ENCODE measurements at regions not wholly inside any gene's neighbourhood (a gene's known extent, or its start where the extent isn't known, plus 50 kb on each side); places are given as distances from the start of the nearest gene placed in this dataset.

- no peak for TF ChIP-seq MTA3 (IDR thresholded peaks at IDR 0.05; ENCODE audit: borderline replicate concordance)
- no peak for TF ChIP-seq NR1H2 (CRISPR knock-in tag; IDR thresholded peaks at IDR 0.05)
- TF ChIP-seq MAFK (IDR thresholded peaks at IDR 0.05; ENCODE audit: low read length) = no peak
- no peak for TF ChIP-seq NCOR1 (IDR thresholded peaks at IDR 0.05)
- TF ChIP-seq SMC3 (conservative IDR thresholded peaks at IDR 0.05; ENCODE audit: insufficient read depth, low read depth, low read length) = no peak
- no peak for TF ChIP-seq ZFP36 (IDR thresholded peaks at IDR 0.05; ENCODE audit: low read depth, low read length, partially characterized antibody)
- no peak for TF ChIP-seq HNRNPL (IDR thresholded peaks at IDR 0.05; ENCODE audit: low read depth, low read length)
- no peak for TF ChIP-seq YY1 (IDR thresholded peaks at IDR 0.05; ENCODE audit: borderline replicate concordance in 1 of 3, control insufficient read depth in 1 of 3, extremely low read depth in 1 of 3, insufficient read depth in 3 of 3, insufficient read length in 1 of 3, insufficient replicate concordance in 2 of 3, low read depth in 1 of 3, low read length in 2 of 3)
Observed at GRCh38 chr7:16095171-16095950, 326.0 kb downstream of the CRPPA start.
